HG02973 (cell line): ENCODE measurements at regions not wholly inside any gene's neighbourhood (a gene's known extent, or its start where the extent isn't known, plus 50 kb on each side); places are given as distances from the start of the nearest gene placed in this dataset.

ENCODE experiments used
- ATAC-seq: cut with Tn5 transposase; IDR thresholded peaks from one replicate; pipeline ENCODE4 v1.9.1; 2021; ENCODE audit warnings: moderate library complexity; ENCODE audit not compliant: unreplicated experiment

DNA sequence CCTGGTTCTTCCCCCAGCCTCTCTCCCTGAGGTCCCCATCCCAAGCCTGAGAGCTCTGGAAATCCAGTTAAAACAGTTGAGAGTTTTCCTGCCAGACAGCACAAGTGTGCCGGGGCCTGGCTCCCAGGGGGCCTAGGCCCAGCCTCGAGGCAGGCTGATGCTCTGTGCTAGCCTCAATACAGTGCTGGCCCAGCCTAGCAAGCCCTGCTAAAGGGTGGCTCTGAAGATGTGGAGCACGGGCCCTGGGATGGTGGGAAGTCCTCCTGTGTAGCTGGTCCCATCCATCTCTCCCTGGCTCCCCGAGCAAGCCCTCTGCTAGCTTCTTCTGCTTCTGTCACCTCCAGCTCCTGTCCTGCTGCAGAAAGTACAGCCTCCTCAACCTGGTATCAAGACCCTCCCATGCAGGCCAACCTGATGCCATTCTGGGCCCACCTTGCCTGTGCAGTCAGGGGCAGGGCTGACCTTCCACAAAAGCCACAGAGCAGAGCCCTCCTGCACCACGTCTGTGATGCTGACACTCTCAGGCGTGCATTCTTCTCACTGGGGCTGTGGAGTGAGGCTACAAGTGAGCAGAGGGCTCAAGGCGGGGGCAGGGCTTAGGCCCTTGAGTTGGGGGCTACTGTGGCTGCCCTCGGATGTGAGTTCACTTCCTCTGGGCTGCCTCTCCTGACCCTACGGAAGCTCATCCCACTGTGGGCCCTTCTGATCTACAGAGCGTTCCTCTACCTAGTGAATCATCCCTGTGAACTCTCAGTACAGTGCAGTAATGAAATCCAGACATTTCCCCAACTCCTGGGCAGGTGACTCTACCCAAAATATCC, 60.1 kb upstream of the LAPTM4A start:
- ATAC-seq, result no peak

- ATAC-seq, result no peak
Measured at GRCh38 chr2:20110876-20111275, 59.4 kb upstream of the LAPTM4A start.

DNA sequence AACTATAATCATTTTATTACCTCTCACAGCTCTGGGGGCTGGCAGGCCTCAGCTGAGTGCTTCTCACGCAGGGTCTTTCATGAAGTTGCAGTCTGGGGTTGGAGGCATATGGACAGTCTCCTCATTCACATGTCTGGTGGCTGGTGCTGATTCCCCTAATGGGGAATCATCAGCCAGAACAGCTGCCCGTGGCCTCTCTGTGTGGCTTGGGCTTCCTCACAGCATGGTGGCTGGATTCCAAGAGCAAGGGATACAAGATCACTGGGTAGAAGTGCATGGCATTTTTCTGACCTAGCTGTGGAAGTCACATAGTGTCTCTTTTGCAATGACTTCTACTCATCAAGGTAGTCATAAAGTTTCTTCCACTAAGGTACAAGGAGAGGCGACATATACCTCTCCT, 59.0 kb upstream of the LAPTM4A start:
- ATAC-seq, result no peak

GRCh38 chr2:20108655-20109396, 57.4 kb upstream of the LAPTM4A start:
- ATAC-seq, result no peak

- no peak for ATAC-seq
Measured at GRCh38 chr2:20107776-20108175, 56.3 kb upstream of the LAPTM4A start.

GRCh38 chr2:20107352-20107751, 55.9 kb upstream of the LAPTM4A start:
- no peak for ATAC-seq

GRCh38 chr2:20106746-20107145, 55.3 kb upstream of the LAPTM4A start:
- no peak for ATAC-seq

DNA sequence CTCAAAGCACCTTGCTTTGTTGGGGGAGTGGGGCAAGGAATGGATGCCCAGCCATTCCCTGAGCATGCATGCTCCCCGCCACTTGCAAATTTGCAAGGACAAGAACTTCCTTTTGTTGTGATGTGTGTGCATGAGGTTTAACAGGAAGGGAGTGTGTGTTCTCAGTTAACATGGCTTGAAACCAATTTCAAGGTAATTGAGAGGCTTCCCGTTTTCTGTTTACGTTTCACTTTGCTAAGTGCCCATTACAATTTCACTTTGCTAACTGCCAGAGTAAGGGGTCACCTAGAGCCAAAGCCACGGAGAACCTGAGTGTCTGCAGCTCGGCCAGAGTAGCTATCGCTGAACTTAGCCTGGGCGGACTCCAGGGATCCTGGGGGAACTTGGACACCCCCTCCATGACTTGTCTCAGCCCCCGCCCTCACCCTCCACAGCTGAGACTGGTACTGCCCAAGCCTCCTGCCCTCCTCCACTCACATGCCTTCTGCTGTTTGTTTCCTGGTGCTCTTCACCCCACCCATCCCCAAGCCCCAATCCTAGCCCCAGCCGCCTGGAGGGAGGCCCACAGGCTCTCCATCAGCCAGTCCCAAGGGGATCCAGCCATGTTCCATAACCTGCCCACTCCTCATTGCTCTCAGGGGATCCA, 53.6 kb upstream of the LAPTM4A start:
- ATAC-seq, result no peak

DNA sequence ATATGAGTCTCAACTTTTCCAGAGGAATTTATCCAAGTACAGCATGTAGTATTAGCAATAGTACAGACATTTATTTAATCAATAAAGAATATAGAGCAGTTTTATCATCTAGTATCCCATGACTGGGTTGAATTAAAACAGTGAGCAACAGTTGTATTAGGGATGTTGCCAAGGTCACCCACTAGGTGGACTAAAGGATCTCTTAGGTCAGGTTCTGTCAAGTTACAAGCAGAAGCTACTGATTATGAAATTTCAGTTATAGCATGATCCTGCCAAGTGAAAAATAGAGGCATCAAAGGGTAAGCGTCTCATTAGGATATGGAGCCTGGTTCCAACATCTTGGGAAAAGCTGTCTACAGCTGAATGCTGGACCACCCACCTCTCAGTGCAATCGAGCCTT, 52.1 kb upstream of the LAPTM4A start:
- no peak for ATAC-seq
